HepG2 (cell line): ENCODE measurements at regions not wholly inside any gene's neighbourhood (a gene's known extent, or its start where the extent isn't known, plus 50 kb on each side); places are given as distances from the start of the nearest gene placed in this dataset.

Experiments
- CCAR2 ChIP-seq: fragments of 200-400 bp; formaldehyde crosslinking; optimal IDR thresholded peaks from 2 replicates; pipeline ENCODE3; 2018; ENCODE audit warnings: low read depth, mild to moderate bottlenecking, low read length, moderate library complexity
- E2F1 ChIP-seq: sonication (generic); formaldehyde crosslinking; IDR thresholded peaks from 2 replicates; pipeline ENCODE4 v1.5.0; 2020; ENCODE audit warnings: missing genetic modification reagents
- FOXA3 ChIP-seq: IDR thresholded peaks from 2 replicates; pipeline ENCODE4 v1.6.1; 2016; ENCODE audit warnings: missing genetic modification reagents, missing compliant biosample characterization
- KDM5B ChIP-seq: sonication (generic); formaldehyde crosslinking; IDR thresholded peaks from 2 replicates; pipeline ENCODE4 v1.4.0; 2020; ENCODE audit warnings: missing genetic modification reagents, mild to moderate bottlenecking, borderline replicate concordance
- KMT2A ChIP-seq: sonication (generic); formaldehyde crosslinking; IDR thresholded peaks from 2 replicates; pipeline ENCODE4 v1.4.0; 2020; ENCODE audit warnings: missing genetic modification reagents
- NCOA2 ChIP-seq: sonication (generic); formaldehyde crosslinking; IDR thresholded peaks from 2 replicates; pipeline ENCODE4 v1.8.0; 2022; ENCODE audit warnings: inconsistent platforms
- POLR2AphosphoS5 ChIP-seq: IDR thresholded peaks from 2 replicates; pipeline ENCODE4 v1.6.1; 2012; ENCODE audit warnings: low read depth, low read length
- PRDM10 ChIP-seq: sonication (generic); formaldehyde crosslinking; IDR thresholded peaks from 2 replicates; pipeline ENCODE4 v1.4.0; 2020; ENCODE audit warnings: low read depth, missing genetic modification reagents
- SCMH1 ChIP-seq: sonication (generic); formaldehyde crosslinking; IDR thresholded peaks from 2 replicates; pipeline ENCODE4 v1.9.0; 2021; ENCODE audit warnings: missing genetic modification reagents, mild to moderate bottlenecking, borderline replicate concordance
- SIX1 ChIP-seq: sonication (generic); formaldehyde crosslinking; IDR thresholded peaks from 2 replicates; pipeline ENCODE4 v1.4.0; 2020; ENCODE audit warnings: missing genetic modification reagents, borderline replicate concordance
- STAG1 ChIP-seq: sonication (generic); formaldehyde crosslinking; IDR thresholded peaks from 2 replicates; pipeline ENCODE4 v1.4.0; 2020; ENCODE audit warnings: missing genetic modification reagents
- TOE1 ChIP-seq: sonication (generic); formaldehyde crosslinking; IDR thresholded peaks from 2 replicates; pipeline ENCODE4 v1.4.0; 2020; ENCODE audit warnings: mild to moderate bottlenecking, missing genetic modification reagents
- ZBTB37 ChIP-seq: sonication (generic); formaldehyde crosslinking; IDR thresholded peaks from 2 replicates; pipeline ENCODE4 v1.4.0; 2020; ENCODE audit warnings: mild to moderate bottlenecking, missing genetic modification reagents
- ZNF30 ChIP-seq: sonication (generic); formaldehyde crosslinking; IDR thresholded peaks from 2 replicates; pipeline ENCODE4 v1.5.0; 2020; ENCODE audit warnings: mild to moderate bottlenecking, missing genetic modification reagents
- ZNF691 ChIP-seq: sonication (generic); formaldehyde crosslinking; IDR thresholded peaks from 2 replicates; pipeline ENCODE4 v1.4.0; 2020; ENCODE audit warnings: missing genetic modification reagents, low read depth, mild to moderate bottlenecking, borderline replicate concordance
- TF ChIP-seq, protein P1 (sequence below): sonication (generic); formaldehyde crosslinking; IDR thresholded peaks from 2 replicates; pipeline ENCODE4 v1.8.0; 2022; ENCODE audit warnings: mild to moderate bottlenecking, missing genetic modification reagents; ENCODE audit not compliant: insufficient replicate concordance
- TF ChIP-seq, protein P2 (sequence below): sonication (generic); formaldehyde crosslinking; IDR thresholded peaks from 2 replicates; pipeline ENCODE4 v1.5.0; 2020; ENCODE audit warnings: missing genetic modification reagents, mild to moderate bottlenecking, borderline replicate concordance

DNA sequence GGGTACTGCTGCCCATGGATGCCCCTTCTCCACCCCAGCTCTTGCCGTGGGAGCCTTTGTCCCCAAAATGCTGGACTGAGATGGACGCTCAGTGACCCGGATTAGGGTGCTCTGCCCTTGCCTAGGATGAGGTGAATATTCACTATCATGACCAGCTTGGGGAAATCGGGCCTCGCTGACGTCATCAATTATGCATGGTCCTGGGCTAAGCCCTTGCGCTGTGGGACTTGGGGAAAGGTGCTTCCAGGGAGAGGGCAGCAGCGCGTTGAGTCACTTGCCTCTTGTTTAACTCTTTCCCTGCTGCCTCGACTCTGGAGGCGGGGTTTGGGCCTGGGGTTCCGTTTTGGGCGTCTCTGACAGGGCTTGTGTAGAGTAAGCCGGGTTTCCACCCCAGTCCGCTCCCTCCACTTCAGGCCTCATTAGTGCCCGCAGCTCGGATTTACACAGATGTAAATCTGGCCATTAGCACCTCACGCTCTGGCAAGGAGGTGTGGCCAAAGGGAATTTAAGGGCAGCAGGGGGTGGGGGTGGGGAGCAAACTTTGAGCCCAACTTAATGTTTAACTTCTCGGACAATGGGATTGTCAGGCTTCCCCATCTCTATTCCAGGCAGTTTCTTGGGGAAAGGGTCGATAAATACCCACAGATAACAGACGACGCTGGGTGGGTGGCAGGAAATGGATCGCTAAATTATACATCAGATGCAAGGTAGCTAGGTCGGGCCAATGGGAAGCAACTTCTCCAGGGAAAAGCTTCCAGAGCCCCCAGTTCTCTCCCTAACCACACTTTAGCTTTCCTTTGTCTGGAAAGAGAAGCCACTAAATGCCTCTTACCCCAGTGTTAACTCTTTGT lies 51.3 kb upstream of the TCF7L2 start (continued):
- TF ChIP-seq PRDM10 (CRISPR knock-in tag): peak; percentile 52; the same call in 1 of the 2 replicates
- TF ChIP-seq ZNF30 (CRISPR knock-in tag): no peak
- TF ChIP-seq SCMH1 (CRISPR knock-in tag): no peak
- no peak for TF ChIP-seq ZBTB37 (CRISPR knock-in tag)
- TF ChIP-seq NCOA2 (CRISPR knock-in tag): no peak; the same call in 1 of the 2 replicates
- no peak for TF ChIP-seq KMT2A (CRISPR knock-in tag)
- TF ChIP-seq SIX1: no peak
- no peak for TF ChIP-seq TOE1 (CRISPR knock-in tag)
- peak; percentile 48 for TF ChIP-seq STAG1
- TF ChIP-seq CCAR2: peak; percentile 30
- TF ChIP-seq POLR2AphosphoS5: peak; percentile 72
- TF ChIP-seq E2F1 (CRISPR knock-in tag): no peak
- TF ChIP-seq, protein P1, sequence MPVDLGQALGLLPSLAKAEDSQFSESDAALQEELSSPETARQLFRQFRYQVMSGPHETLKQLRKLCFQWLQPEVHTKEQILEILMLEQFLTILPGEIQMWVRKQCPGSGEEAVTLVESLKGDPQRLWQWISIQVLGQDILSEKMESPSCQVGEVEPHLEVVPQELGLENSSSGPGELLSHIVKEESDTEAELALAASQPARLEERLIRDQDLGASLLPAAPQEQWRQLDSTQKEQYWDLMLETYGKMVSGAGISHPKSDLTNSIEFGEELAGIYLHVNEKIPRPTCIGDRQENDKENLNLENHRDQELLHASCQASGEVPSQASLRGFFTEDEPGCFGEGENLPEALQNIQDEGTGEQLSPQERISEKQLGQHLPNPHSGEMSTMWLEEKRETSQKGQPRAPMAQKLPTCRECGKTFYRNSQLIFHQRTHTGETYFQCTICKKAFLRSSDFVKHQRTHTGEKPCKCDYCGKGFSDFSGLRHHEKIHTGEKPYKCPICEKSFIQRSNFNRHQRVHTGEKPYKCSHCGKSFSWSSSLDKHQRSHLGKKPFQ (CRISPR knock-in tag): no peak
- peak; percentile 70; the same call in 1 of the 2 replicates for TF ChIP-seq ZNF691 (CRISPR knock-in tag)
- TF ChIP-seq, protein P2, sequence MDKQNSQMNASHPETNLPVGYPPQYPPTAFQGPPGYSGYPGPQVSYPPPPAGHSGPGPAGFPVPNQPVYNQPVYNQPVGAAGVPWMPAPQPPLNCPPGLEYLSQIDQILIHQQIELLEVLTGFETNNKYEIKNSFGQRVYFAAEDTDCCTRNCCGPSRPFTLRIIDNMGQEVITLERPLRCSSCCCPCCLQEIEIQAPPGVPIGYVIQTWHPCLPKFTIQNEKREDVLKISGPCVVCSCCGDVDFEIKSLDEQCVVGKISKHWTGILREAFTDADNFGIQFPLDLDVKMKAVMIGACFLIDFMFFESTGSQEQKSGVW (CRISPR knock-in tag): no peak
- TF ChIP-seq KDM5B (CRISPR knock-in tag): peak; percentile 44; the same call in 1 of the 2 replicates
- TF ChIP-seq FOXA3 (CRISPR knock-in tag): peak; percentile 20; the same call in 1 of the 2 replicates
